ENCODE measurements at regions not wholly inside any gene's neighbourhood (a gene's known extent, or its start where the extent isn't known, plus 50 kb on each side); places are given as distances from the start of the nearest gene placed in this dataset.

DNA sequence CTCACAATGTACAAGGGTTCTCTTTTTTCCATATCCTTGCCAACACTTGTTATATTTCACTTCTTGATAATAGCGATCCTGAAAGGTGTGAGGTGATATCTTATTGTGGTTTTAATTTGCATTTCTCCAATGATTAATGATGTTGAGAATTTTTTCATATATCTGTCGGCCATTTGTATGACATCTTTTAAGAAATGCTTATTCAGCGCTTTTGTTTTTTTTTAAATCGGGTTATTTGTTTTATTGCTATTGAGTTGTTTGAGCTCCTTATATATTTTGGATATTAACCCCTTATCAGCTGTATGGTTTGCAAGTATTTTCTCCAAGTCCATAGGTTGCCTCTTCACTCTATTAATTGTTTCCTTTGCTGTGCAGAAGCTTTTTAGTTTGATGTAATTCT is 218.8 kb downstream of the MTERF1 start:
- no peaks in the 10 kb centered on the region for H3K27me3 ChIP-seq (ENCODE audit: control insufficient read depth in 2 of 2, insufficient read depth in 2 of 2, low read length in 2 of 2)
- H3K9ac ChIP-seq (ENCODE audit: low read depth in 1 of 2, low read length in 2 of 2) = no peak overlapping the region
- no peak overlapping the region for H3K27ac ChIP-seq (ENCODE audit: low read depth in 2 of 2, low read length in 2 of 2)

GRCh38 chr7:91668217-91668616 is 212.3 kb downstream of the MTERF1 start:
- H3K27ac ChIP-seq (ENCODE audit: low read depth in 2 of 2, low read length in 2 of 2) = no peak overlapping the region
- no peaks in the 10 kb centered on the region for H3K27me3 ChIP-seq (ENCODE audit: control insufficient read depth in 2 of 2, insufficient read depth in 2 of 2, low read length in 2 of 2)
- peaks cover 0 to 2% of the 10 kb centered on the region in 2 donors for H3K9me3 ChIP-seq (ENCODE audit: control insufficient read depth in 2 of 2, low read length in 2 of 2)
- H3K4me3 ChIP-seq (ENCODE audit: low read length in 2 of 2) = no peak overlapping the region
- H3K4me1 ChIP-seq (ENCODE audit: control insufficient read depth in 2 of 2, insufficient read depth in 2 of 2, low read length in 2 of 2) = no peaks in the 10 kb centered on the region
- no peaks in the 10 kb centered on the region for H3K36me3 ChIP-seq (ENCODE audit: control insufficient read depth in 2 of 2, insufficient read depth in 2 of 2, low read length in 2 of 2)
- H3K9ac ChIP-seq (ENCODE audit: low read depth in 1 of 2, low read length in 2 of 2) = no peak overlapping the region

More for the DNA sequence above, 218.8 kb downstream of the MTERF1 start:
- Histone ChIP-seq H3K4me1 (ENCODE audit: control insufficient read depth in 2 of 2, insufficient read depth in 2 of 2, low read length in 2 of 2) (no peaks in the 10 kb centered on the region), H3K9me3 (ENCODE audit: control insufficient read depth in 2 of 2, low read length in 2 of 2) (peaks cover 0 to 2% of the 10 kb centered on the region in 2 donors), H3K4me3 (ENCODE audit: low read length in 2 of 2) (no peak overlapping the region), H3K36me3 (ENCODE audit: control insufficient read depth in 2 of 2, insufficient read depth in 2 of 2, low read length in 2 of 2) (no peaks in the 10 kb centered on the region)

- H3K4me3 ChIP-seq (ENCODE audit: low read length in 2 of 2) = no peak overlapping the region
- H3K36me3 ChIP-seq (ENCODE audit: control insufficient read depth in 2 of 2, insufficient read depth in 2 of 2, low read length in 2 of 2) = no peaks in the 10 kb centered on the region
- H3K9me3 ChIP-seq (ENCODE audit: control insufficient read depth in 2 of 2, low read length in 2 of 2) = no peaks in the 10 kb centered on the region
- H3K9ac ChIP-seq (ENCODE audit: low read depth in 1 of 2, low read length in 2 of 2) = no peak overlapping the region
- no peaks in the 10 kb centered on the region for H3K4me1 ChIP-seq (ENCODE audit: control insufficient read depth in 2 of 2, insufficient read depth in 2 of 2, low read length in 2 of 2)
- H3K27me3 ChIP-seq (ENCODE audit: control insufficient read depth in 2 of 2, insufficient read depth in 2 of 2, low read length in 2 of 2) = no peaks in the 10 kb centered on the region
- H3K27ac ChIP-seq (ENCODE audit: low read depth in 2 of 2, low read length in 2 of 2) = no peak overlapping the region
These were observed 209.3 kb downstream of the MTERF1 start for GRCh38 chr7:91671245-91671644.

DNA sequence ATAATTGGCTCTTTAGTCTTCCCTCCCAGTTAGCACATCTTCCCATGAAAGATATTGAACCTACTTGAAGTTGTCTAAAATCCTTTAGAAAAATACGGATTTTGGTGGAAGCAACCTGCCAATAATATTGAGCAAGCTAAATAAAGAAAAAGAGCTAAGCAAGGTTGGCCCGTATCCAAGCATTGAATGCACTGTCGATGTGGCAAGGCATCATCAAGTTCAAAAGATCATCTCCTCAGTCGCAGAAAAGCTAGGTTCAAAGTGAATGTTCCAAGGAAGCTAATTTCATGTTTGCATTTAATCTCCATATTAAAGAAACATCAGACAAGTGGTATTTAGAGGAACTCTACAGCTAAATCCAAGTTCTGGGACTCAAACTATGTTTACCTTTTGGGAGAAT is 206.0 kb downstream of the MTERF1 start:
- H3K4me1 ChIP-seq (ENCODE audit: control insufficient read depth in 2 of 2, insufficient read depth in 2 of 2, low read length in 2 of 2) = no peaks in the 10 kb centered on the region
- no peaks in the 10 kb centered on the region for H3K9me3 ChIP-seq (ENCODE audit: control insufficient read depth in 2 of 2, low read length in 2 of 2)
- no peaks in the 10 kb centered on the region for H3K36me3 ChIP-seq (ENCODE audit: control insufficient read depth in 2 of 2, insufficient read depth in 2 of 2, low read length in 2 of 2)
- H3K27me3 ChIP-seq (ENCODE audit: control insufficient read depth in 2 of 2, insufficient read depth in 2 of 2, low read length in 2 of 2) = no peaks in the 10 kb centered on the region
- H3K9ac ChIP-seq (ENCODE audit: low read depth in 1 of 2, low read length in 2 of 2) = no peak overlapping the region
- H3K4me3 ChIP-seq (ENCODE audit: low read length in 2 of 2) = no peak overlapping the region
- no peak overlapping the region for H3K27ac ChIP-seq (ENCODE audit: low read depth in 2 of 2, low read length in 2 of 2)

DNA sequence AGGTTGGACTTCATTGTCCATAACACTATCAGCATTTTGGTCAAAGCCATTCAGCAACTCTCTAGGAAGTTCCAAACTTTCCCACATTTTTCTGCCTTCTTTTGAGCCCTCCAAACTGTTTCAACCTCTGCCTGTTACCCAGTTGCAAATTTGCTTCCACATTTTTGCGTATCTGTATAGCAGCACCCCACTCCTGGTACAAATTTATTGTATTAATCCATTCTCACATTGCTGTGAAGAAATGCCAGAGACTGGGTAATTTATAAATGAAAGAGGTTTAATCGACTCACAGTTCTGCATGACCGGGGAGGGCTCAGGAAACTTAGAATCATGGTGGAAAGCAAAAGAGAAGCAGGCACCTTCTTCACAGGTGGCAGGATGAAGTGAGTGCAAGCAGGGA is 198.8 kb downstream of the MTERF1 start:
- Histone ChIP-seq H3K36me3 (ENCODE audit: control insufficient read depth in 2 of 2, insufficient read depth in 2 of 2, low read length in 2 of 2) (no peaks in the 10 kb centered on the region), H3K9ac (ENCODE audit: low read depth in 1 of 2, low read length in 2 of 2) (no peak overlapping the region), H3K4me3 (ENCODE audit: low read length in 2 of 2) (no peak overlapping the region), H3K9me3 (ENCODE audit: control insufficient read depth in 2 of 2, low read length in 2 of 2) (peaks cover 0 to 5% of the 10 kb centered on the region in 2 donors), H3K27me3 (ENCODE audit: control insufficient read depth in 2 of 2, insufficient read depth in 2 of 2, low read length in 2 of 2) (no peaks in the 10 kb centered on the region), H3K27ac (ENCODE audit: low read depth in 2 of 2, low read length in 2 of 2) (no peak overlapping the region), H3K4me1 (ENCODE audit: control insufficient read depth in 2 of 2, insufficient read depth in 2 of 2, low read length in 2 of 2) (no peaks in the 10 kb centered on the region)

- Histone ChIP-seq H3K9ac (ENCODE audit: low read depth in 1 of 2, low read length in 2 of 2) (no peak overlapping the region), H3K4me3 (ENCODE audit: low read length in 2 of 2) (no peak overlapping the region), H3K36me3 (ENCODE audit: control insufficient read depth in 2 of 2, insufficient read depth in 2 of 2, low read length in 2 of 2) (no peaks in the 10 kb centered on the region), H3K9me3 (ENCODE audit: control insufficient read depth in 2 of 2, low read length in 2 of 2) (peaks cover 0 to 5% of the 10 kb centered on the region in 2 donors), H3K4me1 (ENCODE audit: control insufficient read depth in 2 of 2, insufficient read depth in 2 of 2, low read length in 2 of 2) (no peaks in the 10 kb centered on the region), H3K27me3 (ENCODE audit: control insufficient read depth in 2 of 2, insufficient read depth in 2 of 2, low read length in 2 of 2) (no peaks in the 10 kb centered on the region), H3K27ac (ENCODE audit: low read depth in 2 of 2, low read length in 2 of 2) (no peak overlapping the region)
These were observed 196.7 kb downstream of the MTERF1 start for GRCh38 chr7:91683823-91684222.

GRCh38 chr7:91685544-91685943 is 195.0 kb downstream of the MTERF1 start:
- H3K4me1 ChIP-seq (ENCODE audit: control insufficient read depth in 2 of 2, insufficient read depth in 2 of 2, low read length in 2 of 2) = no peaks in the 10 kb centered on the region
- H3K27me3 ChIP-seq (ENCODE audit: control insufficient read depth in 2 of 2, insufficient read depth in 2 of 2, low read length in 2 of 2) = no peaks in the 10 kb centered on the region
- no peaks in the 10 kb centered on the region for H3K36me3 ChIP-seq (ENCODE audit: control insufficient read depth in 2 of 2, insufficient read depth in 2 of 2, low read length in 2 of 2)
- no peak overlapping the region for H3K9ac ChIP-seq (ENCODE audit: low read depth in 1 of 2, low read length in 2 of 2)
- H3K9me3 ChIP-seq (ENCODE audit: control insufficient read depth in 2 of 2, low read length in 2 of 2) = peaks cover 0 to 5% of the 10 kb centered on the region in 2 donors
- no peak overlapping the region for H3K4me3 ChIP-seq (ENCODE audit: low read length in 2 of 2)
- no peak overlapping the region for H3K27ac ChIP-seq (ENCODE audit: low read depth in 2 of 2, low read length in 2 of 2)

DNA sequence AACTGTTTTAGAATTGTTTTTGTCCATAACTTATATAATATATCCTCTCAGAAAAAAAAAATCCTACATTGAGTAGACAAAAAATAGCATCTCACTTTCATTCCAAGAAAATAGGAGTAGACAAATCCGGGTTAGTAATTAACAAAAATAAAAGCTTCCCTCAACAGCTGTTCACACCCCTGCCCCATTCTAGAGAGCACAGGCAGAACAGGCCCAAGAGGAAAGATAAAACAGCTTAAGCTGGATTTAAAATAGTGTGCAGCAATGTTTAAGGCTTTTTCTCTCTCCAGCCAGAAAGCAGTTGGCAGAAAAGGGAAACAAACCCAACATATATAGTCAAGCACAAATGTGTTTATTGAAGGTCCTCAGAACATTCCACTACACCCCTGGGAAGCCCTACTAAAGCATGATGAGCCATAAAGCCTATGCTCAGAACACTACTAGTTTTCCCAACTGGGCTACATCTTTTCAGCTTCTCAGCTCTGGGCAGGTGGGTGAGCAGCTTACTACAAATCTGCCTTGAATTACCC is 189.9 kb downstream of the MTERF1 start:
- H3K36me3 ChIP-seq (ENCODE audit: control insufficient read depth in 2 of 2, insufficient read depth in 2 of 2, low read length in 2 of 2) = no peaks in the 10 kb centered on the region
- no peaks in the 10 kb centered on the region for H3K4me1 ChIP-seq (ENCODE audit: control insufficient read depth in 2 of 2, insufficient read depth in 2 of 2, low read length in 2 of 2)
- no peaks in the 10 kb centered on the region for H3K9me3 ChIP-seq (ENCODE audit: control insufficient read depth in 2 of 2, low read length in 2 of 2)
- H3K9ac ChIP-seq (ENCODE audit: low read depth in 1 of 2, low read length in 2 of 2) = no peak overlapping the region
- no peaks in the 10 kb centered on the region for H3K27me3 ChIP-seq (ENCODE audit: control insufficient read depth in 2 of 2, insufficient read depth in 2 of 2, low read length in 2 of 2)
- no peak overlapping the region for H3K27ac ChIP-seq (ENCODE audit: low read depth in 2 of 2, low read length in 2 of 2)
- no peak overlapping the region for H3K4me3 ChIP-seq (ENCODE audit: low read length in 2 of 2)

GRCh38 chr7:91691865-91692264 is 188.6 kb downstream of the MTERF1 start:
- no peaks in the 10 kb centered on the region for H3K4me1 ChIP-seq (ENCODE audit: control insufficient read depth in 2 of 2, insufficient read depth in 2 of 2, low read length in 2 of 2)
- H3K27ac ChIP-seq (ENCODE audit: low read depth in 2 of 2, low read length in 2 of 2) = no peak overlapping the region
- H3K27me3 ChIP-seq (ENCODE audit: control insufficient read depth in 2 of 2, insufficient read depth in 2 of 2, low read length in 2 of 2) = no peaks in the 10 kb centered on the region
- H3K9me3 ChIP-seq (ENCODE audit: control insufficient read depth in 2 of 2, low read length in 2 of 2) = no peaks in the 10 kb centered on the region
- no peaks in the 10 kb centered on the region for H3K36me3 ChIP-seq (ENCODE audit: control insufficient read depth in 2 of 2, insufficient read depth in 2 of 2, low read length in 2 of 2)
- H3K9ac ChIP-seq (ENCODE audit: low read depth in 1 of 2, low read length in 2 of 2) = no peak overlapping the region
- no peak overlapping the region for H3K4me3 ChIP-seq (ENCODE audit: low read length in 2 of 2)

DNA sequence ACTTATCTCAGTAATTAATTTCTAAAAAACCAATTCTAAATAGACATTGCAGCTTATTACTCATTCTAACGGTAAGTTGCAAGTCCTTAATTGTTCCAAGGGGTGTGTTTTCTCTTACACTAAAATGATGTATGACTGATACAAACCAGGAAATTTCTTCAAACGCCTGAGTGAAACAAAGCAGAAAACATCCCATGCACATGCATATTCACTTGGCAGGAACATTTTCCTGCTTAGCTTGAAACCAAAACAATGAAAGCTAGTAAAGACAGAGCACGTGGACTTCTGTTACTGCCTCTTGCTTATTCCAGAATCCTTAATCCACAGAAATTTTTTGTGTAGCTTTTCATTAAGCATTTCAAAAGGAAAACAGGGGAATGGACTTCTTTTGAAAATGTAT is 187.7 kb downstream of the MTERF1 start:
- Histone ChIP-seq H3K36me3 (ENCODE audit: control insufficient read depth in 2 of 2, insufficient read depth in 2 of 2, low read length in 2 of 2) (no peaks in the 10 kb centered on the region), H3K27ac (ENCODE audit: low read depth in 2 of 2, low read length in 2 of 2) (no peak overlapping the region), H3K9ac (ENCODE audit: low read depth in 1 of 2, low read length in 2 of 2) (no peak overlapping the region), H3K9me3 (ENCODE audit: control insufficient read depth in 2 of 2, low read length in 2 of 2) (no peaks in the 10 kb centered on the region), H3K4me3 (ENCODE audit: low read length in 2 of 2) (no peak overlapping the region), H3K27me3 (ENCODE audit: control insufficient read depth in 2 of 2, insufficient read depth in 2 of 2, low read length in 2 of 2) (no peaks in the 10 kb centered on the region), H3K4me1 (ENCODE audit: control insufficient read depth in 2 of 2, insufficient read depth in 2 of 2, low read length in 2 of 2) (no peaks in the 10 kb centered on the region)

GRCh38 chr7:91694351-91694841 is 186.1 kb downstream of the MTERF1 start:
- Histone ChIP-seq H3K27me3 (ENCODE audit: control insufficient read depth in 2 of 2, insufficient read depth in 2 of 2, low read length in 2 of 2) (no peaks in the 10 kb centered on the region), H3K4me3 (ENCODE audit: low read length in 2 of 2) (no peak overlapping the region), H3K27ac (ENCODE audit: low read depth in 2 of 2, low read length in 2 of 2) (no peak overlapping the region)

More at GRCh38 chr7:91694351-91694841, 186.1 kb downstream of the MTERF1 start:
- H3K9me3 ChIP-seq (ENCODE audit: control insufficient read depth in 2 of 2, low read length in 2 of 2) = no peaks in the 10 kb centered on the region
- H3K36me3 ChIP-seq (ENCODE audit: control insufficient read depth in 2 of 2, insufficient read depth in 2 of 2, low read length in 2 of 2) = no peaks in the 10 kb centered on the region
- H3K9ac ChIP-seq (ENCODE audit: low read depth in 1 of 2, low read length in 2 of 2) = no peak overlapping the region
- H3K4me1 ChIP-seq (ENCODE audit: control insufficient read depth in 2 of 2, insufficient read depth in 2 of 2, low read length in 2 of 2) = no peaks in the 10 kb centered on the region
